ENCODE measurements at regions not wholly inside any gene's neighbourhood (a gene's known extent, or its start where the extent isn't known, plus 50 kb on each side); places are given as distances from the start of the nearest gene placed in this dataset.

- Histone ChIP-seq H3K4me3 (no peak overlapping the region), H3K36me3 (no peaks in the 10 kb centered on the region), H3K9me3 (no peaks in the 10 kb centered on the region), H3K27me3 (no peaks in the 10 kb centered on the region), H3K4me1 (no peaks in the 10 kb centered on the region), H3K27ac (no peak overlapping the region)
- intact Hi-C loops (cut with DNase I) = no loop called here
- 50 to 59% methylated on average over 5 of the region's 5 CpGs for WGBS, 2 donors
- DNase-seq = no peak
- TF ChIP-seq POLR2A (IDR thresholded peaks at IDR 0.05) = no peak
- no peak for TF ChIP-seq CTCF (IDR thresholded peaks at IDR 0.05)
Observed at GRCh38 chr18:2417861-2418610, 153.3 kb downstream of the METTL4 start.

- no peak for DNase-seq
- intact Hi-C loops (cut with DNase I) = no loop called here
- Histone ChIP-seq H3K9me3 (no peaks in the 10 kb centered on the region), H3K36me3 (no peaks in the 10 kb centered on the region), H3K27ac (no peak overlapping the region), H3K4me3 (no peak overlapping the region), H3K4me1 (no peaks in the 10 kb centered on the region), H3K27me3 (no peaks in the 10 kb centered on the region)
- WGBS, 2 donors = 78 to 80% methylated on average over 4 of the region's 4 CpGs
- no peak for TF ChIP-seq CTCF (IDR thresholded peaks at IDR 0.05)
- TF ChIP-seq POLR2A (IDR thresholded peaks at IDR 0.05) = no peak
Observed at GRCh38 chr18:2420367-2420766, 150.9 kb downstream of the METTL4 start.

- Histone ChIP-seq H3K4me3 (no peak overlapping the region), H3K9me3 (no peaks in the 10 kb centered on the region), H3K27me3 (no peaks in the 10 kb centered on the region), H3K4me1 (no peaks in the 10 kb centered on the region), H3K27ac (no peak overlapping the region), H3K36me3 (no peaks in the 10 kb centered on the region)
- intact Hi-C loops (cut with DNase I) = no loop called here
- WGBS, 2 donors = 61 to 66% methylated on average over 5 of the region's 5 CpGs
- no peak for DNase-seq
- no peak for TF ChIP-seq POLR2A (IDR thresholded peaks at IDR 0.05)
- no peak for TF ChIP-seq CTCF (IDR thresholded peaks at IDR 0.05)
Observed at GRCh38 chr18:2423761-2424160, 147.5 kb downstream of the METTL4 start.

- no peak for DNase-seq
- Histone ChIP-seq H3K27ac (no peak overlapping the region), H3K27me3 (no peaks in the 10 kb centered on the region), H3K36me3 (no peaks in the 10 kb centered on the region), H3K9me3 (no peaks in the 10 kb centered on the region), H3K4me3 (no peak overlapping the region), H3K4me1 (no peaks in the 10 kb centered on the region)
- TF ChIP-seq CTCF (IDR thresholded peaks at IDR 0.05) (no peak), POLR2A (IDR thresholded peaks at IDR 0.05) (no peak)
- intact Hi-C loops (cut with DNase I) = no loop called here
- 37 to 45% methylated on average over 3 of the region's 3 CpGs for WGBS, 2 donors
Observed at GRCh38 chr18:2424420-2424819, 146.9 kb downstream of the METTL4 start.

- Histone ChIP-seq H3K4me1 (no peaks in the 10 kb centered on the region), H3K9me3 (peaks cover 0 to 8% (median 4%) of the 10 kb centered on the region in 3 donors), H3K36me3 (no peaks in the 10 kb centered on the region), H3K4me3 (no peak overlapping the region), H3K27ac (no peak overlapping the region), H3K27me3 (no peaks in the 10 kb centered on the region)
- intact Hi-C loops (cut with DNase I) = no loop called here
- TF ChIP-seq CTCF (IDR thresholded peaks at IDR 0.05) = no peak
- DNase-seq = no peak
- WGBS, 2 donors = 59 to 68% methylated on average over 4 of the region's 4 CpGs
Observed at GRCh38 chr18:2425426-2426317, 145.6 kb downstream of the METTL4 start.

All from esophagus squamous epithelium (tissue), 5 donors.